IPS-NIHi7 (cell line): ENCODE measurements at regions not wholly inside any gene's neighbourhood (a gene's known extent, or its start where the extent isn't known, plus 50 kb on each side); places are given as distances from the start of the nearest gene placed in this dataset.
"Not testable (repeated sequence)": the region's sequence is repeated elsewhere in the genome, so short reads cannot be mapped to it uniquely, and the experiment has no call there.

ENCODE experiments used
- DNase-seq: peaks from one replicate; pipeline ENCODE4 v3.0.0; 2012; ENCODE audit warnings: mixed read lengths; ENCODE audit errors: extremely low spot score

GRCh38 chr6:140462076-140462452 is 1087.6 kb upstream of the CITED2 start:
- DNase-seq = no peak

- no peak for DNase-seq
Observed at GRCh38 chr6:140460267-140460666, 1085.8 kb upstream of the CITED2 start.

- no peak for DNase-seq
Observed at GRCh38 chr6:140459209-140459608, 1084.8 kb upstream of the CITED2 start.

- no peak for DNase-seq
Observed at GRCh38 chr6:140446241-140446640, 1071.8 kb upstream of the CITED2 start.

GRCh38 chr6:140445474-140446004 is 1071.1 kb upstream of the CITED2 start:
- DNase-seq = no peak

GRCh38 chr6:140443112-140443511 is 1068.7 kb upstream of the CITED2 start:
- not testable (repeated sequence) for DNase-seq

- peak; percentile 40 for DNase-seq
Observed at GRCh38 chr6:140441256-140441655, 1066.8 kb upstream of the CITED2 start.

GRCh38 chr6:140440223-140440835 is 1065.9 kb upstream of the CITED2 start:
- DNase-seq = no peak

- no peak for DNase-seq
Observed at GRCh38 chr6:140438346-140438735, 1063.9 kb upstream of the CITED2 start.

GRCh38 chr6:140437619-140438345 is 1063.3 kb upstream of the CITED2 start:
- DNase-seq = no peak

- peak; percentile 47 for DNase-seq
Observed at GRCh38 chr6:140436023-140436811, 1061.8 kb upstream of the CITED2 start.

GRCh38 chr6:140434761-140435160 is 1060.3 kb upstream of the CITED2 start:
- no peak for DNase-seq

GRCh38 chr6:140433072-140433471 is 1058.6 kb upstream of the CITED2 start:
- no peak for DNase-seq

- DNase-seq = no peak
Observed at GRCh38 chr6:140427842-140428241, 1053.4 kb upstream of the CITED2 start.

GRCh38 chr6:140414966-140415620 is 1040.6 kb upstream of the CITED2 start:
- peak; percentile 20 for DNase-seq

- no peak for DNase-seq
Observed at GRCh38 chr6:140403020-140403419, 1028.6 kb upstream of the CITED2 start.

GRCh38 chr6:140401761-140402160 is 1027.3 kb upstream of the CITED2 start:
- DNase-seq = no peak

GRCh38 chr6:140398076-140398475 is 1023.6 kb upstream of the CITED2 start:
- DNase-seq = no peak

- DNase-seq = no peak
Observed at GRCh38 chr6:140397106-140397505, 1022.7 kb upstream of the CITED2 start.

- no peak for DNase-seq
Observed at GRCh38 chr6:140393665-140394540, 1019.5 kb upstream of the CITED2 start.

- no peak for DNase-seq
Observed at GRCh38 chr6:140388815-140389214, 1014.4 kb upstream of the CITED2 start.
